RPMI7951 (cell line): ENCODE measurements at regions not wholly inside any gene's neighbourhood (a gene's known extent, or its start where the extent isn't known, plus 50 kb on each side); places are given as distances from the start of the nearest gene placed in this dataset.

Experiments
- DNase-seq: peaks from one replicate; pipeline ENCODE4 v3.0.0-alpha.2; 2012; ENCODE audit warnings: low read depth

GRCh38 chr3:158970006-158970405 lies 168.2 kb downstream of the MFSD1 start:
- DNase-seq, result no peak

GRCh38 chr3:158974904-158975303 lies 173.1 kb downstream of the MFSD1 start:
- DNase-seq, result peak; percentile 63

DNA sequence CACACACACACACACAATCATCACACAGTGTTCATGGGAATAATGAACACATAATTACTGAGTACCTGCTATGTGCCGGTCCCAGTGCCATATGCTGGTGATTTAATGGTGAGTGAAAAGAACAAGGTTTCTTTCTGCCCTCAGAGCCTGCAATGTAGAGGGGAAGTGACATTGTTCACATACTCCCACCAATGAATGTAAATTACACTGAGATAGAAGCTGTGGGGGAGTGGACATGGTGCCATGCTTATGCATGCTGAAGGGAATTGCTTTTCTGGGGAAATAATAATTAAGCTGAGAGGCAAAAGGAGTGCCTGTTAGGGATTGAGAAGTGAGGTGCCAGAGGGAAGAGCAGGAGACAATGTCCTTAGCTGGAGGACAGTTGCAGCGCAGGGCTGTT lies 175.1 kb downstream of the MFSD1 start:
- no peak for DNase-seq

DNA sequence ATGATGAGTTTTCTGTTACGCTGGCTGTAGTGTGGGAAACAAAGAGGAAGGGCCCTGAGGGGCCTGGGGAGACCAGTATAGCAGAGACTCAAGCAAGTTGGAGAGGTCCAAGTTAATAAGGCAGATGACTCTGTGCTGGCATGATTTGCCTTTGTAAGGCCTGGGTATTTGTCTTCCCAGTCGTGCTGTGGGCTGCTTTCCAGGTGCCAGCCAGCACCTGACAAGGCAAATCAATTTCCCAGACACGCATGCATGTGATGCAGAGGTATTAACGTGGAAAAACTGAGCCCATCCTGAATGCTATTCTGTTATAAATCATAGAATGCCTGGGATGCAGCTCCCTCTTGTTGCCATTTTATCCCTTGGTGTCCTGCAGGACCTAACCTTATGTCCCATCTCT lies 175.6 kb downstream of the MFSD1 start:
- no peak for DNase-seq

DNA sequence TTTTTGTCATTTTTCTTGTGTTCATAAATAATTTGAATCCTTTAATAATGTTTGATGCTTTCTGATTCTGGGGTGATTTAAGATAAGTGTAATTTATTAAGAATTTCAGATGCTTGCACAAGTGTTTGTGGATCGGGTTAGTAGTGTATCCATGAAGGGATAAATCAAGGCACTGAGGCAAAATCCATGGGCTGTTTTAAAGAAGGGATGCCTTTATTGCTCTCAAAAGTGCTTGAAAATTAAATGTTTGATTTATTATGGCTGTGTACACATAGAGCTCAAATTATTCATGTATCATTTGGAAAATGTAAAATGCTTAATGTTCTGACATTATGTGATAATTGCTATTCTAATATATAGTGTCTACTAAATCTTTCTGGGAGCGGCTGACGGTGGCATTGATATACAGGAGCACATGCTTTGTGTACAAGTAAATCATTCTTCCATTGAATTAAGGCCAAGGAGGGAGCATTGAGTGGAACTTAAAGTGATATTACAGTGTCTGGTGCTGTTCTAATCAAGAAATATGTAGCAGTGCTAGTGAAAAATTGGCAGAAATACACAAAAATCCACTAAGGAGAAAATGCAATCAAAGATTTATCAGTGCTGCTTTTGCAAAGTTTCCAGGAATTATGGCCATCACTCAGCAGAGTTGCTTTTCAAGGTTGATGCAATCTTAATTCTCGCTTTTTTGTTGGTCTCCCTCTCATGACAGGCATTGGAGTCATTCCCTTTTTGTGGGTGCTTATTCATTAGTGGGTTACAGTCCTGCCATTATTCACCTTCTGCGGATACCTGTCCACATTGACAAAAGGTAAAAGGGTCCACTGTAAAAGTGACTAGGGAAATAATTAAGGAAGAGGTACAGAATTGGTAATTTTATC lies 181.6 kb downstream of the MFSD1 start:
- DNase-seq, result no peak

- no peak for DNase-seq
Measured at GRCh38 chr3:158991146-158991705, 189.4 kb downstream of the MFSD1 start.

DNA sequence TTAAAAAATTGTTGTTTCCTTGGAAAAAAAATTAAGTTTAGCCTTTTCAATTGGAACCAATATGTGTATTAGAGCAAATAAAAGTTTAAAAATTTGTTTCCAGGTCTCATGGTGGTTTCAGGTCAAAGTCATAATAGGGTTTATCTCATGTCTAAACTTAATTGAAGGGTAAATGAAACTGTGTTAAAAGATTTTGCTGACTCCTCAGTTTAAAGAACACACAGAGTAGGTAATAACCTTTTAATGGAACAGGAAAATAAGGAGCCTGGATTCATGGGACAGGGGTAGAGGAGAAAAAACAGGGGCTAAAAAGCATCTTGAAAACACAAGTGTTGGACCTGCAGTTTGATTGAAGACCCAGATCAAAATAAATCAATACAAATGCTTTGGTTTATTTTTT lies 190.6 kb downstream of the MFSD1 start:
- DNase-seq, result no peak

- no peak for DNase-seq
Measured at GRCh38 chr3:158994386-158994785, 192.5 kb downstream of the MFSD1 start.

GRCh38 chr3:159001711-159002110 lies 199.9 kb downstream of the MFSD1 start:
- DNase-seq, result no peak

GRCh38 chr3:159005137-159005536 lies 203.3 kb downstream of the MFSD1 start:
- no peak for DNase-seq

GRCh38 chr3:159007331-159007730 lies 205.5 kb downstream of the MFSD1 start:
- DNase-seq, result no peak

DNA sequence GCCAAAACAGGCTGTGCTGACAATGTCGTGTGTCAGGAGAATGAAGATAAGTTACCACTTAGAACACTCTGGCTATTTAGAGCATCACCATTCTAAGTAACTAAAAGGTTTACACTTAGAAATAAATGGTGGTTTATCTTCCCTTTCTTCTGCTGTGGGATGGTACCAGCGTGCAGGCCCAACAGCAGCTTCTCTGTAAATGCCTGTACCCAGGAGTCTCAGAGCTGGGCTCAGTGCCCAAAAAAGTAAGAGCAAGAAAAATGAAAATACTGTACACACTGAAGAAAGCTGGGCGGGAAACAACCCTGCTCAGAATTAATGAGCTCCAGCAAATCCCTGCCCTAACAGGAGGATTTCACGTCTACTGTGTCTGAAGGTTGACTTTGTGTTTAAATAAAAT lies 206.5 kb downstream of the MFSD1 start:
- DNase-seq, result peak; percentile 36

DNA sequence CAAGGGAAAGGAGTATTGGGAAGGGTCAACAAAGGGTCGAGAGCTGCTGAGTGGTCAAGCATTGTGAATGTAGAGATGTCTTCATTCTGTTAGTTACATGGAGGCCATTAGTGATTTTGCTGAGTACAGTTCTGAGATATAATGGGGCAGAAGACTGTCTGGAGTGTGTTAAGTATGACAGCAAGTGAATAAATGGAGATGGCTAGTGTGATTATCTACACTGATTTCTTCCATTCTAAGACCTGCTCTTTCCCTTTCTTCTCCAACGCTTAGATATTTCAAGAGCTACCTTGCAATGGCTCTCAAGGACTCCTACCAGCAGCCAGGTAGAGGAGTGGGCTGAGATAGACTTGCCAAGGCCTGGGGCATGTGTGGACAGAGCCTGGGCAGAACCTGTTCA lies 216.5 kb downstream of the MFSD1 start:
- DNase-seq, result no peak

DNA sequence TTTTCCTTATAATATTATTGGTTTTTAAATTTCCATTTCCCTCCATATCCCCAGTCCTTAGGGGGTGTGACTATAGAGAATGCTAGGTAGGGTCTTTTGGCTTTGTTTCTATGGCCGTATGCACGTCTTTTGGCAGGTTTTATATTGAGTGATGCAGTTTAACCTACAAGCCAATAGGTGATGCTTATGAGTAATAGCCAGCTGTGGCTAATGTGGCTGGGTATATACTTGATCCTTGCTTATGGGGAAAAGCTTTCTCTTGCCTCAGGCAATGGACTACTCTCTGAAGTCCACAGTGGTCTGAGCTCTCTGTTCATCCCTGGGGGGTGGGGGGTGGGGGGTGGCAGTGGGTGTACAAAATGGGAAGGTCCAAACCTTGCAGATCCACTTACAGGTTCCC lies 223.9 kb downstream of the MFSD1 start:
- peak; percentile 57 for DNase-seq

DNA sequence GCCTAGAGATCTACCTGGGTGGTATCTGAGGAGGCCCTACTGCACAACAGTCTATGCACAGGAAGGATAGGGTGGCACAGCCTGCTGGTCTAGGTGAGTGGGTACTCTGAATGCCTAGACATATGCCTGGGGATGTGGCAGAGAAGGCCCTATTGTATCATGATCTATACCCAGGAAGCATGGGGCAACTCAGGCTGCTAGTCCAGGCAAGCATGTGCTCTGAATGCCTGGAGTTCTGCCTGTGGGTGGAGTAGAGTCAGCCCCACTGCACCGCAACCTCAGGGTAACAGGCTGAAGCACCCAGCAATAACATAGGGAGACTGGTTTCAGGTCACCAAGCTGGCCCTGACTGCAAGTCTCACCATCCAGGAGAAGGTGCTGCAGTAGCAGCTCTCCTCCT lies 224.7 kb downstream of the MFSD1 start:
- DNase-seq, result no peak

DNA sequence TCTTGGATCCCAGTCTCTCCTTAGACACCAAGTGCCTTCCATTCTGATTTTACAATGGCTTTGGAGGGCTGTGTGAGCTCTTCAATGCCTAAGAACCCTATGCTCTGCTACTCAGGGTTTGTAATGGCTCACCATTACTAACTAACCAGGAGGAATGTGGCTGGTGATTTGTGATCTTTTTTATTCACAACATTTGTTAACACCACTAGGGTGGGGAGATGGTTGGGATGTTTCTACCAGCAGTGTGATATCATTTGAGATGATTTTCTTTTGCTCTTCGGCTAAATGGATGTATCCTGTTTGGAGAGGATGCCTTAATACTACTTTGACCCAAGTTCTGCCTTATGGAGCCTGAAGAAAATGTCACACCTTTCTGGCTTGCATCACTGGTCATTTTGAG lies 226.9 kb downstream of the MFSD1 start:
- DNase-seq, result no peak

GRCh38 chr3:159029306-159030026 lies 227.6 kb downstream of the MFSD1 start:
- no peak for DNase-seq

DNA sequence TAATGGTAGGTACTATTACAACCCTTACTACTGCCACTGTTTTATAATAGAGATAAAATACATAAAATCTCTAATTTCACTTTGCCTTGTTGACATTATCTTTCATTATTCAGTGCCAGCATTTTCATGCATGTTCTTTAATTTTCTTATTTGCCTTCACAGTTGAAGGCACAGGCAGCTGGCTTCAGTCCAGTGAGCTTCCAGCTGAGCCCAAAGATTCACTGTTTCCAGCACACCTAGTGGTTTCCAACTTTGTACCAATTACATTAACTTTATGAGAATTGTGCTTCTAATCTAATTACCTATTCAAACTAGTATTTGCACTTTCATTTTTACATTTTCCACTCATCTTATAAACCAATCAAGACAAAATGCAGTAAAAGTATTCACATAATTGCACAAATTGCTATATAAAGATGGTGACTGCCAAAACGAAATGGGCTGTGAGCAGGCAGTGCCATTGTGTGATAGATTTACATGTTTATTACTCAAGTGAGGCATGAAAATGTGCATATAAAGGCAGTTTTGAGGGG lies 228.3 kb downstream of the MFSD1 start:
- DNase-seq, result no peak

GRCh38 chr3:159030886-159031679 lies 229.2 kb downstream of the MFSD1 start:
- DNase-seq, result no peak

- DNase-seq, result peak; percentile 71
Measured at GRCh38 chr3:159032311-159032710, 230.5 kb downstream of the MFSD1 start.

- DNase-seq, result no peak
Measured at GRCh38 chr3:159038405-159038804, 236.6 kb downstream of the MFSD1 start.

GRCh38 chr3:159039286-159039685 lies 237.4 kb downstream of the MFSD1 start:
- DNase-seq, result peak; percentile 47
